ENCODE measurements at regions not wholly inside any gene's neighbourhood (a gene's known extent, or its start where the extent isn't known, plus 50 kb on each side); places are given as distances from the start of the nearest gene placed in this dataset.

DNA sequence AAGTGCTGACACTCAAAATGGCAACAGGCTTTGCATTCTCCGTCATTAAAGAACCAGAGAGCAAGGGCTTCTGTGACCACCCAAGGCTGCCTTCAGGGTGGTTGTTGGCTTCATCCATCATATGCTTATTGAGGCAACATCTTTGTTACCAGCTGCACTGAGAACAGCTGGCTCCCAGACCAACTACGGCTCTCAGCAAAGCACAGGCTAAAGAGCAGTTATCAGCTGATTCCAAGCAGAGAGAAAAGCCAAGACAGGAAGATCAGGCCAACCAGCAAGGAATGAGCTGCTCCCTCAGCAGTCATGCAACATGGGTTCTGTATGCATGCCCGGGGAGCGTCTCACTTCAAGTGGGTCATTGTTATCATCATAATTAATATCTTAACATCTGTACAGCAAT is 358.9 kb downstream of the ACTL7B start:
- DNase-seq (ENCODE audit: low spot score): no peak

DNA sequence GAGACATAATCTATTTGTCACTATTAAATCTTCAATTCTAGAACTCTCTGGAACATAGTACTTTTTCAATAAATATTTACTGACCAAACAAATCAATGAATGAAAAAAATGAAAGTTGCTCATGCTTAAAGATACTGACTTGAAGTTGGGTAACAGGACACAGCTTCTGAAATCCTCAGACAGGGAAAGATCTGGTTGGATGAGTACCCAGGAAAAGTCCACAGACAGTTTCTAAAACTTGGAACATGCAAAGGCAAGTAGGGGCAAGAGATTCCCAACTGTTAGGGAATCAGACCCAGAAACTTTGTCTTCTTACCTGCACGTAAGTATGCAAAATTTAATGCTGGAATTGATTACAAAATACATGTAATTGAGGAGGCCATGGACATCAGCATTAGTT is 366.2 kb downstream of the ACTL7B start:
- DNase-seq (ENCODE audit: low spot score): no peak

DNA sequence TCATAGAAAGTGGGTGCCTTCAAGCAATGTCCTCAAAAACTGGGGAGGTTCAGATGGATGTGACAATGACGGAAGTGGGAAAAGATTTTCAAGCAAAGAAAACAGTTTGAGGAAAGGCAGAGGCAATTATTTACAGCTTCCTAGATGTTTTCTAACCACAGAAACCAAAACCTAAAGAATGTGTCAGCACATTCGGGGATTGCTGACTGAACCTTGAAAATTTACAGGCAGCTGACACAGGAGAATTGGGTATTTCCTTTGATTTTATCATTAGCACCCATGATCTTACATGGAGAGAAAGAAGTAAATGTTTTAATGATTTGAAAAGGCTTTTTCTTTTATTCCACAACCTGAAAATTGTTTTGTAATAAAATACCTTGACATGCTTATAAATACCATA is 369.0 kb downstream of the ACTL7B start:
- peak; percentile 59 for DNase-seq (ENCODE audit: low spot score)

DNA sequence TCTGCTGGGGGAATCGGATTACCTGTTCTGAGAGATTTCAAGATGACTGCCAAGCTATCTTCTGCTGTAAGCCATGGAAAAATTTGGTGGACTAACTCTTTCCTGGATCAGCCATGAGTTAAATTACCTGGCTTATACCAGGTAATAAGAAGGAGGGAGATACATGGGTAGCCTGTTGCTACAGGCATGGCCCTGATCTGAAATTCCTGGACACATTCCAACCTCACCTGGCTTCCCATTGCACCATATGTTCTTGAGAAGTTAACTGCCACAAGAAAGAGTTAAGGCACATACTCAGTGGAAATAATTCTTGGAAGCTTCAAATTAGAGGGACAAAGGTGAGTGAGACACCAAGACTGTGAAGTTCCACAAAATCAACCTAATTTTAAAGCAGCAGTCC is 371.3 kb downstream of the ACTL7B start:
- no peak for DNase-seq (ENCODE audit: low spot score)

DNA sequence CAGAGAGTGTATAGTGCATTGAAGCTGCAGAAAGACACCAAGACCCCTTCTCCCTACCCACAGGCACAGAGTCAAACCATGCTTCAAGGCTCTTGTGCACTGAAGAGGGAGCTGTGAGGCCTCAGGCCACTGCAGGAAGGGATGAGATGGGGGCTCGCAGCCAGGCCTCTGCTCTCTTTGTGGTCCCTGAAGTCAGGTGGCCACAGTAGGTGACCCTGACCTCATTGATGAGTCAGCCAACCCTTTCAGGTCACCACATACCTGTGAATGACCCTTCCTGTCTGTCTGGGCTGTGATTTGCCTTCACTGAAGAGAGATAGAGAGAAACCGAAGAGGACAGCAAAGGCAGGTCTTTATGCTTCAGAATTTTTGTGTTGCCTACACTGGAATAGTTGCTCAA is 372.1 kb downstream of the ACTL7B start:
- no peak for DNase-seq (ENCODE audit: low spot score)

DNA sequence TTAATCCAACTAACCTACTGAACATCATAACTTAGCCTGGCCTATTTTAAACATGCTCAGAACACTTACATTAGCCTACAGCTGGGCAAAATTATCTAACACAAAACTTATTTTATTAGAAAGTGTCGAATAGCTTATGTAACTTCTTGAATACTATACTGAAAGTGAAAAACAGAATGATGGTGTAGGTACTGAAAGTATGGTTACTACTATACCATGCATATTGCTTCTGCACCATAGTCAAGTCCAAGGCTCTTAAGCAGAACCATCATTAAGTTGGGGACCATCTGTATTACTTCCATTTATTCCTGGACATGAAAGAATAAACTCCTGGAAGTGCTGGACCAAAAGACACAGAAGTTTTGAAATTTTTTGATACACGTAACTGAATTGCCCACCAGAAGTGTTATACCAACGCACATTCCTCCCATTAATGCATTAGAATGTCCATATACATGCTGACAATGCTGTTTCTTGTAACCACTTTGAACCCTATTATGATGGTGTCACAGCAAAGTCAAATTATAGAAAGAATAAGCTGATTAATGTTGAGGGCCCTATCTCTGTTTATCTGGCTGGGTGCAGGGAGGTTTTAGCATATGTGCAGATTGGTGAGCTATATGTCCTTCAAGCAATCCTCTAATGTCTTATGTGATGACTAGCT is 375.7 kb downstream of the ACTL7B start:
- no peak for DNase-seq (ENCODE audit: low spot score)

DNA sequence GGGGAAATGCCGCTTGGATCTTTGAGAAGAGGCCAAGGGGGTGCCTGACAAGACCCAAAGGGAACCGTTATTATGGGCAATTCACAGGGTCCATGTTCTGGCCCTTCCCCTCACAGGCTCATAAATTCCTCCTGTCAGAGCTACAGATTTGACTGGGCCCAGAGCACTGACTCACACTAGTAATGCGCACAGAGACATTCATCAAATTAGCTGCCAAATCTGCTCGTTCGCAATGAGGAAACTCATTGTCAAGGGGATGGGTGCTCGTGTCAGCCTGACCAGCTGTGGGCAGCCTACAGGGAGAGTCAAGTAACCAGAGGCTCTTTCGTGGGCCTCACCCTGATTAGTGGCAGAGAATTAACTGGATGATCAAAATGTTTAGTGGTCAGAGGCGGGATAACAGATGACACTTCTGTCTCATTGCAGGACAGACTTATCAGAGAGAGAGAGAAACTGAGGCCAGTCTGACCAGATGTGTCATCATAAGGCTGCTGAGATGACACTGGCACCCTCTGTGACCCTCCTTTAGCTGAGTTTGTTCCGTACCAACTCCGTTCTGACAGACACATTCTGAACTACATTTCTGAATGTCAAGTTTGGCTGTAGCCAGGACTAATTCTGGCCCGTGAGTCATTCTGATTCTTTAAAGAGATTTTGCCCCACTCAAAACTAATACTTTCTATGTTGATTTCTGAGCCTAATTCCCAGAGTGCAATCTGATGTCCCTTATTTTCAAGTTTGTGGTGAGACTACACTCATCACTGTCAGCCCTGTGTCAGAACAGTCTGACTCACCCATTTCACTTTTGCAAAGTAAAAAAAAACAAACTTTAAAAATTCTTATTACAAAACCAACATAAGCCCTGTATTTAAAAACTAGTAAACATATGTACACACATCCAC is 377.1 kb downstream of the ACTL7B start:
- peak; percentile 37 for DNase-seq (ENCODE audit: low spot score)

DNA sequence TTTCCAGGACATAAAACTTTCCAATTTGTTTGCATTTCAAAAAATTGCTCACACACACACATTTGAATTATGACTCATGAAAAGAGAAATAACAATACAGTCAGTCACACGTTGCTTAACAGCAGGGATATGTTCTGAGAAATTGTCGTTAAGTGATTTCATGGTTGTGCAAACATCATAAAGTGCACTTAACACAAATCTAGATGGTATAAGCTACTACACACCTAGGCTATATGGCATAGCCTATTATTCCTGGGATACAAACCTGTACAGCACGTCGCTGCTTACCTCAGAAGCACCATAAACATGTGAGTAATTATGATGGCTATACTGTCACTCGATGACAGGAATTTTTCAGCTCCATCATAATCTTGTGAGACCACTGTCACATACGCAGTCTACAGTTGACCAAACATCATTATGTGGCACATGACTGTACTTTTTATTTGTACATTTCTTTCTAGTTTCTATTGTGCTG is 378.2 kb downstream of the ACTL7B start:
- DNase-seq (ENCODE audit: low spot score): no peak

DNA sequence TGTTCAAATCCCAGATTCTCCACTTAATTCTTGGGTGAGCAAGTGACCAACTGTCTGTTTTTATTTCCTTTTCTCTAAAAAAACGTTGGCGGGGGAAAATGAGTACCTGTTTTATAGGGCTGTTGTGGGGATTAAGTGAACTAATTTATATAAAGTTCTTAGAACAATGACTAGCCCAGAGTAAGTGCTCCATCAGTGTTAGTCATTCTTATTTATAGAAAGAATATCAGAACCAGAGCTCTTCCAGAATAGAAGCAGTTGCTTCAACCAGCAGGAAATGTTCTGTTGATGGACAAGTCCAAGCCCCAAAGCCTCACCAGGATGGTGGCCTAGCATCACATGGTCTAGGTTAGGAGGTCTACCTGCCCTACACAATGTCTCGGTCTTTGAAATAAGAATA is 379.2 kb downstream of the ACTL7B start:
- DNase-seq (ENCODE audit: low spot score): no peak

DNA sequence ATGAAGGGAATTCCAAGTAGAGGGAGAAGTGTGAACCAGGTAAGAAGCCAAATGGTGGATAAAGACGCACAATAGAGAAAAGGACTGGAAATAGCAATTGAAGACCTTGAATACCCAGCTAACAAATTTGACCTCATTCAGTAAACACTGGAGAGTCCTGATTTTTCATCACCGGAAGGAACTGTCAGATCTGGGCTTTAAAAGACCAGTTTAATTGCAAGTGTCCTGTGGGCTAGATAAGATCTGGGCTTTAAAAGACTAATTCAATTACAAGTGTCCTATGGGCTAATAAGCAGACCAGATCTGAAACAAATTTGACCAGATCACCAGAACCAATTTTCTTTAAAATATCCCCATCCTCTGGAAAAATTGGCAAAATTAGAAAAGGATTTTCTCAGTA is 380.0 kb downstream of the ACTL7B start:
- DNase-seq (ENCODE audit: low spot score): no peak

DNA sequence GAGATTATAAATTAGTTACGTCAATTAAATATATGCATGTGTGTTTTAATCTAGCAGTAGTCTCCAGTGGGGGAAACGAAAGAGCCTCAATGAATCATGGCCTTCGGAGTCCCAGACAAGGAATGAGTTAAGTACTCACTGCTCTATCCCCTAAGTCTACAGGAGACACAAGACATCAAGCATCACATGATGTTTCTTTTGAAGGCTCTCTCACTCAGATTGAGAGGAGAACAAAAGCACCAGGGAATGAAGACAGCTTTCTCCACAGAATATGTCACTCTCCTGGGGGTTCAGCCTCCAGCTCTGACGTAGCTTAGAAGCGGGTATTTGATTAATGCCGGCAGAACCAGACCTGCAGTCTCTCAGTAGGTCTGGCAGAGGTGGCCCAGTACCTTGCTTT is 381.4 kb downstream of the ACTL7B start:
- no peak for DNase-seq (ENCODE audit: low spot score)

DNA sequence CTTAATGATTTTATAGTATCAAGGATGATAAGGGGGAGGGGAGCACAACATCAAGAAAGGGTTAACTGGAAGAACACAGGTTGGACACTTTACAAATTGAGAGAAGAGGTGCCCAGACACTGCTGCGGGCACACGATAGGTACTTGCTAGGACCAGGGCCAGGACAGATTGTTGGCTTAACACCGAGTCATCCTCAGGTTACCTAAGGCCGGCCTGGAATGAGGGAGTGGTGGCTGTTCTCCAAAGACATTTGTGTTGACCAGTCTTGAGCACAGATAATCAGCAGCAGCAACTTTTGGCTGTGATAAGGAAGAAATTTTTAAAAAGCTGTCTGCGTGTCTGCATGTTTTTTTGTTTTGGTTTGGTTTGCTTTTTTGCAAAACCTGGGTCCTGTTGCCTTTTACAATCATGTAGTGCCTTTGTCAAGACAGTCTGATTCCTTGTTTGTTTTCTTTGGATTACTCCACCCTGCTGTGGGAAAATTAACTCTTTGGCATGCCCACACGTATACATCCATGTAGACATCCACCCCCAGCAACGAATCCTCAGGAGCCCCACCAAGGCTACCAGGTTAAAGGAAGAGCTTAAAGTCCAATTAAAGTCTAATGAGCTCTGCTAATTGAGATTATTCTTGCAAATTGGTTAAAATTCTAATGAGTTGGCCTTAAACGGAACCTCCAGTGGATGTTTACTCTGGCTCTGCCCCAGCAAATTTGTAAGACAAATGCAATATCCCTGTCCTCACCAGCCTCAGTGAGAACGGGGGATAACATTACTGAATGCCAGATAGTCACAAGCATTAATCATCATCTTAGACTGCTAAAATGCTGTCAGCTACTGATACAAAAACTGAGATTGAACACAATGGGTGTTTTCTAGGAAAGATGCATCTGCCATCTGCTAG is 382.3 kb downstream of the ACTL7B start:
- DNase-seq (ENCODE audit: low spot score): peak; percentile 47

DNA sequence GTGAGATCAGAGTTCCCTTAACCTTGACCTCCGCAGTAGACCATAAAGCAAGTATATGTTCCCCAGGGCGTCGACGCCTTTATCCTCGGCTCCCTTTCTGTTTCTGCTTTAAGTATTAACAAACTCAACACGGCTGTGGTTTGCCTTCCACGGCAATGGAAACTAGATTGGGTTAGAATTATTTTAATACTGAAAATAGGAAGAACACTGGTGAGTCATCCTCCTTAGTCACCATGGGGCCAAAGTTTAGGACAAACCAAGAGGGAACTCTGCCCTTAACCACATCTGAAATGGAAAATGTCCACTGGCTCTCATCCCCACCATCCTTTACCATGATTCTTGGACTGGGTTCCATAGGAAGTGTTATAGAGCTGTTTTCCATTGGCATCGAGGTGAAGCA is 386.1 kb downstream of the ACTL7B start:
- peak; percentile 60 for DNase-seq (ENCODE audit: low spot score)

DNA sequence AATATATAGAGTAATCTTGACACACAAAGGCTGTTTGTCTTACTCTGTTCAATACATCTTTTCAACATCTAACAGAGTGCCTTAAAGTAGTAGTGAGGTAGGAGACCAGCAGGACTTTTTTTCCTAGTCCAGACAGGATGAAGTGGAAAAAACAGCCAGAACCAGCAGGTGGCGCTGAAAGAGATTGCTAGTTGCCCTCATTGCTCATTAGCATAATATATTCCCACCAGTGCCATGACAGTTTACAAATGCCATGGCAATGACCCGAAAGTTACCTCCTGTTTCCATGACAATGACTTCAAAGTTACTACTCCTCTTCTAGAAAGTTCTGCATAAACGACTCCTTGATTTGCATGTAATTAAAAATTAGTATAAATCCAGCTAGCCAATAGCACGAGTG is 387.4 kb downstream of the ACTL7B start:
- DNase-seq (ENCODE audit: low spot score): peak; percentile 52

DNA sequence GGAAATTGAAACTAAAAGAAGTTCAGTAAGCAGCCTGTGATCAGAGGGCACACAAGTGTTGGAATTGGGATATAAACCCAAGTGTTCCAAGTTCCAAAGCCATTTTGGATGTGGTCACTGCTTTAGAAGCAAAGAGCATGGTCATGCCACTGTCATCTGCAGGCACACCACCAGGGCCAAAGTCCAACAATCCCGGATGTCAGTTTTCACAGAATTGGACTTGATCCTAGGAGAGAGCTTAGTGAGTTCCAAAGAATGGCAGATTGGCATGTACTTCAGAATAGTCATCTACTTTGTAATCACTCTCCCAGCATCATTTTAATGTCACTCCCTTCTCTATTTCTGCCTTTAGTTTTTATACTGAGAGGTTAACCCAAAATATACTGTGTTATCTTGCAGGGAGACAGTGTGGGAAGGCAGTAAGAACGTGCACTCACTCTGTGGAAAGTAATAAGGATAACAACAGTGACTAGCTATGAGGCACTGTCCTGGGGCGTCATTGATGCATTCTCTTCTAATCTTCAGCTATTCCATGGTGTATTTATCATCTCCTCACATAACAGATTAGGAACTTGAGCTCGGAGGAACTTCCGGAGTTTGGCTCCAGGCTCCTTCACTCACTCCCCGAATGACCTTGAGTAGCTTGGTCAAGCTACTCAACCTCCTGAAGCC is 388.0 kb downstream of the ACTL7B start:
- no peak for DNase-seq (ENCODE audit: low spot score)

DNA sequence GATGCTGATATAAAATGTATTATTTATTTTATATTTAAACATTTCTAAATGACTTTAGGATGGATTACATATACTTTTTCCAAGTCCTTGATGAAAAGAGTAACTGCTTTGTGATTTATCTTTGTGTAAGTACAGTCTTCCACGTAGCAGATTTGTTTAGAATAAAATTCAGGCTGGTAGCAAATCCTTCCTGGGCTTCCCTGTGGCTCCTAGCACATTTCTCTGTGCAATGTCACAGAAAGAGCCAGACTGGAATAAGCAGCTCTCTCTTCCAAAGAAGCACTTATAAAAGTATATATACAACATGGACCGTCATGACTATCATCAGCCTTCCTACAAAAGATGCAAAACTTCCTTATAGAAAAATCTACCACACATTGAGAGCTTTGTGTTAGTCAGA is 388.6 kb downstream of the ACTL7B start:
- no peak for DNase-seq (ENCODE audit: low spot score)

DNA sequence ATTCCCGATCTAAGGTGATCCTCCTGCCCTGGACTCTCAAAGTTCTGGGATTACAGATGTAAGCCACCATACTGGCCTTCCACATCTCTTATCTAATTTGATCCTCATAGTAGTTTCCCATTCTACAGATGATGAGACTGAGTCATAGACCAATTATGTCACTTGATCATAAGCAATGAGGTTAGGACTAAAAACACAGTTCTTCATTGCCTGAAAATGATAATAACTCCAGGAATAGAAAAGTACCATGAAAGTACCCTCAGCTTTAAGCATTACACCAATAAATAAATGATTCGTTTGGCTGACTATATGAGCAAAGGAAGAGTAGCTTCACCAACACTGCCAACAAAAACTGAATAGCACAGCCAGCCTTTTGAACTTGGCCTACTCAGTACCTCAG is 389.5 kb downstream of the ACTL7B start:
- no peak for DNase-seq (ENCODE audit: low spot score)

DNA sequence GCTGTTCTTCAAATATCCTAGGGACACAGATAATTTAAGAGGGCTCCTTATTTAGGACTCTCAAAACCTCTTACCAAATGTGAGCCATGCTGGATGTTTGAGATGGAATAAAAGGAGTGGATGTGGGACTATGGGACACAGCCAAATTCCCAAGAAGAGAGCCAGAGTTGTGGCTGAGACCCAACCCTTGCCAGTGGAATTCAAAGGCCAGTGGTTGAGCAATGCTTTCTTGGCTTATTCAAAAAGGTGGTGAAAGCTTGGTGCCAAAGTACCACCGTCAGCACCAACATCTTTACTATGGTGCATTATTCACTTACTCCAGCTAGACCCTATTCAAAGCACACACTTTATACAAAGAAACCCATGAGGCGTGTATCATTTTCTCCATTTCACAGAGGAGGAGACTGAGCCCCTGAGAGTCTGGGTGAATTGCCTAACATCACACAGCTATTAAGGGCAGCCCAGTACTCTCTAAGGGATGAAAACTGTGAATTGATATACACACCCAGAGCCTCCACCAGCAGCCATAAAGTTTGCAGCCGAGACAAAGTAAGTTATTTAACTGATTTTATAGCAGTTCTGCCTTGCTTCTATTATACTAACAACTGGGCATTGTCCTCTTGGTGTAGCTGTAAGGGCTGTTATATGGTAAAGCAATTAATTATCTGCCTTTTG is 391.7 kb downstream of the ACTL7B start:
- no peak for DNase-seq (ENCODE audit: low spot score)

DNA sequence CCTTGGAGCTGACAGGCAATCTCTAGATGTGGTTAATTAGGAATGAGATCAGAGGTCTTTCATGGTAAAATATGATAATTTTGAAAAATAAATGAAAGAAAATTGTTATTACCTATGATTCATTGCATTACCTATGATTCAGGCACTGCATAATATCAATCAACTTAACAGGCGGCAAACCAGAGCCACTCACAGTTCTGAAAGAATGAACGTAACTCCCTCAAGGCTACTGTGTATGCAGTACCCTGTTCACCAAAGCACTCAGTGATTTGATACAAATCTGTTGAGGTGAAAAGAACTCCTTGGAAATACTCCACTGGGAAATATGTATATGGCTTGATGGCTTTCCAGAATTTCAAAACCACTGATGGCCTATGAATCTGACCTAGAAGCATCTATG is 398.9 kb downstream of the ACTL7B start:
- DNase-seq (ENCODE audit: low spot score): no peak

DNA sequence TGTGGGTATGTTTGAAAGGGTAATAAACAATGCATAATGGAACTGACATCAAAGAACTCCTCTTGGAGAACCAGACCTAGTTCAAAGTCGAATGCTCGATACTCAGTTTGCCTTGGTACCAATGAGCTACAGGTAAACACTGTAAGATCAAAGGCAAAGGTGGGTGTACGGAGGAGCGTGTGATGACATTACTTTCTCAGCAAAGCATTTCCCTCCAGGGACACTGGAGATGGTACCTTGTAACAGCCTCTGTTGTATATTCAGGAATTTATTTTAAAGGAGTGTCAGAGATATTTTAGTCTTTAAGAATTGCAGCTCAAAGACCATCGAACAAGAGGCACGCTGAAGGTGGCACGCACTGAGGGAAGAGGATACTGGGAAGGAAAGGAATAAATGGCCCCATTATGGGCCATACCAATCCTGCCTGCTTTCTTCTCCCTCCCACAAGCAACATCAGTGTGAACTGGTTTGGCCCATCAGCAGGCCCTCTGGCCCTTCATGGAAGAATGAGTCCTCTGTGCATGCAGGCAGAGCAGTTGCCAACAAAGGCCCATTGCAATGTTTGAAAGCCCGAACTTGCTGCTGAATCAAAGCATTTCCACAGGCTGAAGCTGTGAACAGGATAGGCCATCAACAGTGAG is 410.2 kb downstream of the ACTL7B start:
- no peak for DNase-seq (ENCODE audit: low spot score)

All from H4 (cell line).